Parathyroid adenoma (tissue), 2 donors: ENCODE measurements at regions not wholly inside any gene's neighbourhood (a gene's known extent, or its start where the extent isn't known, plus 50 kb on each side); places are given as distances from the start of the nearest gene placed in this dataset.

Experiments
- H2AFZ ChIP-seq: fragments of 300-600 bp; sonication (generic); one replicate; pipeline ENCODE4 v1.7.0; 2017; ENCODE audit warnings: antibody characterized with exemption, mild to moderate bottlenecking
- H3K27ac ChIP-seq: fragments of 300-600 bp; sonication (generic); one replicate; pipeline ENCODE4 v1.7.0; 2017
- H3K27me3 ChIP-seq: fragments of 300-600 bp; sonication (generic); one replicate; pipeline ENCODE4 v1.7.0; 2017; ENCODE audit warnings: low read length; ENCODE audit not compliant: control insufficient read depth, insufficient read depth
- H3K36me3 ChIP-seq: fragments of 300-600 bp; sonication (generic); one replicate; pipeline ENCODE4 v1.7.0; 2017; ENCODE audit warnings: low read length; ENCODE audit not compliant: control insufficient read depth, insufficient read depth
- H3K4me1 ChIP-seq: fragments of 300-600 bp; sonication (generic); one replicate; pipeline ENCODE4 v1.7.0; 2017; ENCODE audit warnings: control low read depth
- H3K4me2 ChIP-seq: fragments of 300-600 bp; sonication (generic); one replicate; pipeline ENCODE4 v1.7.0; 2017; ENCODE audit warnings: low read length
- H3K4me3 ChIP-seq: fragments of 300-600 bp; sonication (generic); one replicate; pipeline ENCODE4 v1.7.0; 2017; ENCODE audit warnings: low read depth, low read length
- H3K79me2 ChIP-seq: fragments of 300-600 bp; sonication (generic); one replicate; pipeline ENCODE4 v1.7.0; 2017; ENCODE audit warnings: control low read depth
- H3K9ac ChIP-seq: fragments of 300-600 bp; sonication (generic); one replicate; pipeline ENCODE4 v1.7.0; 2017; ENCODE audit warnings: mild to moderate bottlenecking
- H3K9me3 ChIP-seq: fragments of 300-600 bp; sonication (generic); one replicate; pipeline ENCODE4 v1.7.0; 2017; ENCODE audit warnings: low read length; ENCODE audit not compliant: control insufficient read depth
- TF ChIP-seq, protein P1 (sequence below): fragments of 300-600 bp; sonication (generic); IDR thresholded peaks from one replicate; pipeline ENCODE4 v1.7.0; 2017; ENCODE audit warnings: antibody characterized with exemption, mild to moderate bottlenecking
- donor health status: primary hyperparathyroidism.

DNA sequence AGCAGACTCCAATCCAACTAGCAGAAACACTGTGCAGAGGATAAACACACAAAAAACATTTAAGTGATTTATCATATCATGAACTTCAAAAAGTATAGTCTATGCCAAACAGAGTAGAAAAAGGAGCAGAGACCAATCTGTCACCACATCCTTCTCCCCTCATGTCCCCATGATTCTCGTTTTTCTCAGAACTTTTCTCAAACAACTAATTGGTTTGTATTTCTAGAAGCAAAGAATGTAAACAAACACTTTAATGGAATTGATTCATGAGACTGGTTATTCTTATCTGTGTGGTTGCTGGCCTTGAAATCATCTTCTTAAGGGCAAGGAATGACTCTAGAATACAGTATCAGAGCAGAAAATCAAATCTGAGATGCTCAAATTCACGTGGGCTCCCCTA, 294.2 kb upstream of the THBS1 start:
- H3K36me3 ChIP-seq = no peaks in the 10 kb centered on the region
- TF ChIP-seq, protein P1, sequence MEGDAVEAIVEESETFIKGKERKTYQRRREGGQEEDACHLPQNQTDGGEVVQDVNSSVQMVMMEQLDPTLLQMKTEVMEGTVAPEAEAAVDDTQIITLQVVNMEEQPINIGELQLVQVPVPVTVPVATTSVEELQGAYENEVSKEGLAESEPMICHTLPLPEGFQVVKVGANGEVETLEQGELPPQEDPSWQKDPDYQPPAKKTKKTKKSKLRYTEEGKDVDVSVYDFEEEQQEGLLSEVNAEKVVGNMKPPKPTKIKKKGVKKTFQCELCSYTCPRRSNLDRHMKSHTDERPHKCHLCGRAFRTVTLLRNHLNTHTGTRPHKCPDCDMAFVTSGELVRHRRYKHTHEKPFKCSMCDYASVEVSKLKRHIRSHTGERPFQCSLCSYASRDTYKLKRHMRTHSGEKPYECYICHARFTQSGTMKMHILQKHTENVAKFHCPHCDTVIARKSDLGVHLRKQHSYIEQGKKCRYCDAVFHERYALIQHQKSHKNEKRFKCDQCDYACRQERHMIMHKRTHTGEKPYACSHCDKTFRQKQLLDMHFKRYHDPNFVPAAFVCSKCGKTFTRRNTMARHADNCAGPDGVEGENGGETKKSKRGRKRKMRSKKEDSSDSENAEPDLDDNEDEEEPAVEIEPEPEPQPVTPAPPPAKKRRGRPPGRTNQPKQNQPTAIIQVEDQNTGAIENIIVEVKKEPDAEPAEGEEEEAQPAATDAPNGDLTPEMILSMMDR = no peak
- no peak overlapping the region for H3K4me3 ChIP-seq
- no peak overlapping the region for H2AFZ ChIP-seq
- no peak overlapping the region for H3K9ac ChIP-seq
- H3K9me3 ChIP-seq = no peaks in the 10 kb centered on the region
- H3K27me3 ChIP-seq = no peaks in the 10 kb centered on the region
- H3K79me2 ChIP-seq = no peaks in the 10 kb centered on the region
- H3K4me1 ChIP-seq = no peaks in the 10 kb centered on the region
- no peak overlapping the region for H3K27ac ChIP-seq
- H3K4me2 ChIP-seq = no peak overlapping the region

DNA sequence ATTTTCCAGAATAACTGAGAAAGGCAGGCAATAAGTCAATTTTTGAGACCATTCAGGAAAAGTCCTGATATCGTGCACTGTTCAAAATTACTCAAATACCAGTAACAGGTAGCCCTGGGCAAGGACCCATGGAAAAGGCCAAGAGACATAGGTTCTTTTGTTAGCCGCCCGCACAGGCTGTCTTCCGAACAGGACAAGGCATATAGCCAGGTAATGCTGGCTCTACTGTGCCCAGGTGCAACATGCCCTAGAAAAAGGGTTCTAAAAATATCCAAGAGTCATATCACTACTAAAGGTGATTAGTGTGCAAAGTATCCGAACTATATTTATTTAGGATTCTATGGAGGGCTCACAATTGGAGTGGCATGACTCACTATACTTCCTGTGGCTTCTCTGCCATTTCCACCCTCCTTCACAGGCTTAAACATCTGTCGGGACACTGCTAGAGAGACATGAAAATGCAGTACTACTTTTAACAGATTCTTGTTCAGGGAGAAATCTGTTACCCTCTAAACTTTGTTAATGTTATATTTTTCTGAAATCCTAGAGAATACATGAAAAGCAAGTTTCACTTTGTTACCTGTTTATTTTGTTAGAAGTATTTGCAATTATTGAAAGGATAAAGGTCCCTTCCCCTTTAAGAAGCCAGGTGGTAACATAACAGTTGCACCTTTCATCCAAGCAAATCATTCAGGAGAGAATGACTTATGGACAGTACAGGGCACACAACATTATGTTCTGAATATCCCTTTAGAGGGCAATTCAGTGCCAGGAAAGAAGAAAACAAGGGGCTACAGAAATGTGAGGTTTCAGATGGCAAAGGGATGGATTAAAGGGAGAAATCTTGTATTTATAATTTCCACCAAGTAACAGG, 293.3 kb upstream of the THBS1 start:
- H3K79me2 ChIP-seq = no peaks in the 10 kb centered on the region
- H3K27me3 ChIP-seq = no peaks in the 10 kb centered on the region
- no peak overlapping the region for H3K4me2 ChIP-seq
- no peaks in the 10 kb centered on the region for H3K9me3 ChIP-seq
- no peak overlapping the region for H2AFZ ChIP-seq
- TF ChIP-seq, protein P1 = no peak
- no peaks in the 10 kb centered on the region for H3K4me1 ChIP-seq
- H3K27ac ChIP-seq = no peak overlapping the region
- H3K9ac ChIP-seq = no peak overlapping the region
- no peak overlapping the region for H3K4me3 ChIP-seq
- H3K36me3 ChIP-seq = no peaks in the 10 kb centered on the region

DNA sequence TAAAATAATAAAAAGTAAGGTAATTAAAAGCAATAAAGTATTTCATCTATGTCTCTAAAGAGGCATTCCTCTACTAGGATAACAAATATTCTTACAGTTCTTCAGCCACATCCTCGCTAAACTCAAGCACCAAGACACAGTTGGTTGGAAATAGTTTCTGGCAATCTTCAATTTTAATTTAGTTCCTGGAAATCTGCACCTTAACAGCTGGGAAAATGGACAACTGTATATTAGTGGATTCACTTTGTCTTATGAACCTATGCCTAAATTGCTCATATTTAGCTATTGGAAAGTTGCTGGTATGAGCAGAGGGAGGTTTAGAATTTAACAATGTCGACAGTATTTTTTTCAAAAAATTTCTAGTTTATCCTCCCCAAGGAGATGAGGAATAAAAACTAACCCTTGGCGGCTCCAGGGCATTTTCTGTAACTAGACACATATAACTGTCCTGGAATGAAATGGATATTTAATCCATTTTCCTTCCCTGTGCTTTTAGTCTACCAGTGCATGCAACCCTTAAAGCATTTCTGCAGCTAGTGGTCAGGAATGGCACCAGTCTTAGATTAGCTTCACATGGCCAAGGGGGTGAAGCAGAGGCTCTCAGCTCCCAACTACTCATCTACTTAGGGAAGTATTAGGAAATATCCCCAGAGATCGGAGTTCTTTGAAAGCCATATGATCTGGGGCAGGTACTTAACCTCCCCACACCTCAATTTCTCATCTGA, 290.0 kb upstream of the THBS1 start:
- H3K27me3 ChIP-seq = no peaks in the 10 kb centered on the region
- H3K36me3 ChIP-seq = no peaks in the 10 kb centered on the region
- TF ChIP-seq, protein P1 = no peak
- no peak overlapping the region for H3K27ac ChIP-seq
- H3K9ac ChIP-seq = no peak overlapping the region
- no peak overlapping the region for H3K4me3 ChIP-seq
- no peak overlapping the region for H2AFZ ChIP-seq
- H3K4me2 ChIP-seq = no peak overlapping the region
- H3K79me2 ChIP-seq = no peaks in the 10 kb centered on the region
- H3K4me1 ChIP-seq = no peaks in the 10 kb centered on the region
- H3K9me3 ChIP-seq = no peaks in the 10 kb centered on the region

DNA sequence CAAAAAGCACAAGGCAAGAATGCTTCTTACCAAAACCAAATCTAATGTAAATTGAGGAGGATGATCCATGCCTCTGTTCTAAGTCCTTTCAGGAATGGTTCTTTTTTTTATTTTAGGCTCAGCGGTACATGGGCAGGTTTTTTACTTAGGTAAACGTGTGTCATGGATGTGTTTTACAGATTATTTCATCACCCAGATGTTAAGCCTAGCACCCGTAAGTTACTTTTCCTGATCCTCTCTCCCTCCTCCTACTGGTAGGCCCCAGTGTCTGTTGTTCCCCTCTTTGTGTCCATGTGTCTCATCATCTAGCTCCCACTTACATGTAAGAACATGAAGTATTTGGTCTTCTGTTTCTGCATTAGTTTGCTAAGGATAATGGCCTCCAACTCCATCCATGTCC, 289.2 kb upstream of the THBS1 start:
- H3K9ac ChIP-seq = no peak overlapping the region
- H2AFZ ChIP-seq = no peak overlapping the region
- TF ChIP-seq, protein P1 = no peak
- no peaks in the 10 kb centered on the region for H3K4me1 ChIP-seq
- H3K36me3 ChIP-seq = no peaks in the 10 kb centered on the region
- H3K9me3 ChIP-seq = no peaks in the 10 kb centered on the region
- H3K4me2 ChIP-seq = no peak overlapping the region
- H3K4me3 ChIP-seq = no peak overlapping the region
- no peaks in the 10 kb centered on the region for H3K27me3 ChIP-seq
- no peaks in the 10 kb centered on the region for H3K79me2 ChIP-seq
- H3K27ac ChIP-seq = no peak overlapping the region
